T-helper 1 cell (primary cell): ENCODE measurements at regions not wholly inside any gene's neighbourhood (a gene's known extent, or its start where the extent isn't known, plus 50 kb on each side); places are given as distances from the start of the nearest gene placed in this dataset.
"Not testable (repeated sequence)": the region's sequence is repeated elsewhere in the genome, so short reads cannot be mapped to it uniquely, and the experiment has no call there.

Source experiments
- DNase-seq, 5 donors: peaks; one replicate each; pipeline ENCODE4 v3.0.0-alpha.2; 2012 to 2020

DNA sequence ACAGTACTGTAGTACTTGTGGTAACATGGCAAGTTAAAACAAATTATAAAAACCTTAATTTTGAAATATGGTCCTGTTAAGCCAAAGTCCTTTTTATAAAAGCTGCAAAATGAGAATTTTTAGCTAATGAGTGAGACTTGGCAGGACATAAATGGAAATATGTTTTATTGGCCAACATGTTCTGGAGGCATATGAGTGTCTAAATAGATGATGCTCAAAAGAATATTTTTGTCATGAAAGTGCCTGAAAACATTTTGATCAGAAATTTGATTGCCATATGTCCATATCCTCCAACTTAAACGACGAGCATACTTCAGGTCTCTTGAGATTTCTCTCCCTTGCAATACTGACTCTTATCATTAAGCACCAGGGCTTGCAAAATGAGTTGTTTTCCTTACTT, 972.6 kb downstream of the TMTC2 start:
- no peak for DNase-seq

GRCh38 chr12:83656004-83656403, 969.3 kb downstream of the TMTC2 start:
- no peak for DNase-seq

DNA sequence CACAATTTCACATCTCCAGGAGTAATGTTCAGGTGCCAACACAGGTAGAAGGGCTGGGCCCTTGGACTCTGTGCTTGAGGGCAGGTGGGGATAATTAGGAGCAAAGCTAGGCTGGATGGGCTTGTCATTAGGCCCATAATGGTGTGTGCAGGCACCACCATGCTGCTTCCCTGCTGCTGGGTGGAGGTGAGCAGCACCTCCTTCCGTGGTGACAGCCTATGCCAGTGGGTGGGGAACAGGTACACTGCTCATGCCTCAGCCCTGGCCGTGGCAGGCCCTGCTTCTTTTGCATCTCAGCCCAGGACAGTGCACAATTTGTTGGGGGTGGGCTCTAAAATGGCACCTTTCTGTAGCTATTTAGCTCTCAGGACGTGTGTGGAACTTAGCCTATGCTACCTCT, 955.5 kb downstream of the TMTC2 start:
- no peak for DNase-seq

DNA sequence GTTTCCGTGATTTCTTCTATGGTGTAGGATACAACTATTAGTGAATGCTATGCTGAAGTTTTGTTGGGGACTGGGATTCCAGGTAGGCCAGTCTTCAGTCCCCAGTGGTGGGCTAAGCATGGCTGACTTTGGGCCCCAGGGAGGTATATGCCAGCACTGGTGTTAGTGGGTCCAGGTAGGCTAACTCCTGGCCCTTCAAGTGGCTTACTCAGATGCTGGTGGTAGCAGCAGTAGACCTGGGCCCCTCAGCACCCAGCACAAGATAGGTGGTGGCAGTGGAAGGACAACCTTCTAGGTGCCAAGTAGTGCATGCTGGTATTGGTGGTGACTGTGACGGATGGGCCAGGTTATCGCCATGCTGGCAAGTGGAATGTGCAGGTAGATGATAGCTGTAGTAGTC, 955.1 kb downstream of the TMTC2 start:
- no peak for DNase-seq

DNA sequence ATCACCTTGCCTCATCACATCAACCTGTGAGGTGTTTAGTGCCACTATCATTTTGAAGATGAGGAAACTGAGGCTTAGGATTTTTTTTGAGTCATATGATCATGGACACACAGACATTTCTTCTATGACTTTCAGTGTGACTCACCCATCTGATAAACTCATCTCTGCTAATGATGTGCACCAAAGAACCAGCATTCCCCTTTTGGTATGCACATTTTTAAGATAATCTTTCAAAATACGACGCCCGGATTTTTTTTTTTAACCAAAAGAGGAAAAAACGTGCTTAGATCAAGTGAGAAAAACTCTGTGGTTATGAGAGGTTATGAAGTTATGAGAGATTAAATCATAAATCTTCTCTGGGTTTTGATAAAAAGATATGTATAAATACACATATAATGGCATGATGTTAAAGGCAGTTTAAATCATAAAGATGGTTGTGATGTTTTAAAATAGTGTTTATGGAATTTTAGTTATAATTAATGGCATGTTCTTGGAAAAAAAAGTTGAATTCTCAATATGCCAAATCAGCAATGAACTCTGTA, 948.1 kb downstream of the TMTC2 start:
- no peak for DNase-seq

DNA sequence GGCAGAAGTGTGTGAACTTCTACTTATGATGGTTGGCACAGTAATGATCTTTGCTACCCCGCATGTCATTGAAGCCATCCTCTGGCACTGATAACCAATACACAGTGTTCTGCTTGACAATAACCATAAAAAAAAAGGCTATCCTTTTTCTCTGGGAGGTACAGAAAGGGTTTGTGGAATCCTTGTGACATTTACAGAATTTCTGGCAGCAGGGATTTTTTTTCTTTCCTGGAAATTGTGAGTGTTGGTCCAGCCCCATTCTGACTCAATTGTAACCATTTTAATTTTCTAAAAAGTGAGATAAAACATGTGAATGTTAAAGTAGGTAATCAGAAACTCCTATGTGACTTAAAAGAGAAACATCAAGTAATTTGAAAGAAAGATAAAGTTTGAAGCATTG, 943.8 kb downstream of the TMTC2 start:
- DNase-seq: no peak

- DNase-seq: no peak
Measured at GRCh38 chr12:83629931-83630330, 943.2 kb downstream of the TMTC2 start.

GRCh38 chr12:83622205-83622604, 935.5 kb downstream of the TMTC2 start:
- DNase-seq: no peak

DNA sequence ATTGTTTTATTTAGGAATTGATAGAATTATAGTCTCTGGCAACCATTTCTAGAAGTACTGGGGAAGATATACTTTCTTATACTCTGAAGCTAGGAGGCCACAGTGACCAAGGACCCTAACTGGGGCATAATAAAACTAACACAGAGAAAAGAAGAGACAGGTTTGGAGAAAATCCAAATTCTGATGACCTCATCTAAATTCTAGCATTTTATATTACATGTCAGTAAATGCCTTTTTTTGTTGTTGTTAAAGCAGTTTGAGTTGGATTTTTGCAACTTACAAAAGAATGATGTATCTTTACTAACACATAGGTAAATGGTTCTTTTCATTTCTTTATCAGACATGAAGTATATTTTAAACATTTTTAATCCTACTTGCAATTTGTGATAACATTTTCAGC, 933.3 kb downstream of the TMTC2 start:
- no peak for DNase-seq

- no peak for DNase-seq
Measured at GRCh38 chr12:83615152-83615551, 928.4 kb downstream of the TMTC2 start.

- no peak for DNase-seq
Measured at GRCh38 chr12:83613586-83614110, 926.9 kb downstream of the TMTC2 start.

DNA sequence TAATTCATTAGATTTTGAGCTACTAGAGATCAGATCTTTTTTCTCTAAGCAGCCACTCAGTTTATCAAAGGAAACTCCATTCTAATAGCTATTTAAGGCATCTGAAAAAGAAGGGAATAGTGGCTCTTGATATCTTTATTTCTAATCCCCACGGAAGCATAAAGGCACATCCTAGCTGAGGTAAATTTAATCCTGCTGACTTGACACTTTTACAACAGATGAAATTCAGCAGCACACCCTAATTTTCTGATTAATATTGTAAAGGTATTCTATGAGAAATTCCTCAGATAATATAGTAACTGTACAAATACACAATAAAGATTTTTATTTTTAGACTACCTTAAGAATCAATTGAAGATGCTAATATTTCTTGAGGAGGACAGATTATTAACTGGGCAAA, 916.4 kb downstream of the TMTC2 start:
- DNase-seq: no peak

DNA sequence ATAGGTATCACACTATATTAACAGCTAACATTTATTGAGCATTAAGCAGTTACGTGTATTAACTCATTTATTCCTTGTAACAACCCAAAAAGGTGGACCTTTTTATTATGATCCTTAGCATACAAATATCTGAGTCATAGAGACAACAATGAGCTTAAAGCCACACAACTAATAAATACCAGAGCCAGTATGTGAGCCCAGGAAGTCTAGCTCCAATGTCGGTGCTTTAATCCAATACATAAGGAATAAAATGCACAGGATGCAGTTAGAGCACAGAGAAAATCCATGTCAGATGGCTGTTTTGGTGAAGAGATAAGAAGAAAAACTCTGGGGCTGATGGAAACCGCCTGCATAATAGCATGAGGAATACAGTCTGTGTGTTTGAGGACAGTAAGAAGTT, 888.6 kb downstream of the TMTC2 start:
- no peak for DNase-seq

GRCh38 chr12:83574142-83574541, 887.4 kb downstream of the TMTC2 start:
- no peak for DNase-seq

DNA sequence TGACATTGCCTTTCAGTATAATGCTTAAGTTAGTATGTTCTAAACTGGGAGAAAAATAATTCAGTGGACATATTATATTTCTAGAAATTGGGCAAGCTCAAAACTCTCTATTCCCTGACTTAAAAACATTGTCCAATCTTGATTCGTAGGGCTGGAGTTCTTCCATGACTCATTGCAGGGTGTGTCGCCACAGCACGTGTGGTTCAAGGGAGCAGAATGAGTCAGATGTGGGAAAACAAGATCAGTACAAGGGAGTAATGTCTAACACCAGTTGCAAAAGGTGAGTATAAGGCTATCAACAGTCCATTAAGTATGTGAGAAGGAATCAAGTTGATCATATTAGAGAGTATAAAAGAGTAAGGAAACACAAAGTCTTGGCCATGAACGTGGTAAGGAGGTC, 887.0 kb downstream of the TMTC2 start:
- no peak for DNase-seq

- DNase-seq: no peak
Measured at GRCh38 chr12:83559650-83560049, 872.9 kb downstream of the TMTC2 start.

DNA sequence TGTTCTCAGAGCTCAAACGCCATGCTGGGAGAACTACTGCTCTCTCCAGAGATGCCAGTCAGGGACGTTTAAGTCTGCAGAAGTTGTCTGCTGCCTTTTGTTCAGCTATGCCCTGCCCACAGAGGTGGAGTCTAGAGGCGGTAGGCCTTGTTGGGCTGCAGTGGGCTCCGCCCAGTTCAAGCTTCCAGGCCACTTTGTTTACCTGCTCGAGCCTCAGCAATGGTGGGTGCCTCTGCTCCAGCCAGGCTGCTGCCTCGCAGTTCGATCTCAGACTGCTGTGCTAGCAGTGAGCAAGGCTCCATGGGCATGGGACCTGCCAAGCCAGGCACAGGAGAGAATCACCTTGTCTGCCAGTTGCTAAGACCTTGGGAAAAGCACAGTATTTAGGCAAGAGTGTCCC, 869.3 kb downstream of the TMTC2 start:
- not testable (repeated sequence) for DNase-seq

- DNase-seq: no peak
Measured at GRCh38 chr12:83541446-83541845, 854.7 kb downstream of the TMTC2 start.

GRCh38 chr12:83538361-83538965, 851.8 kb downstream of the TMTC2 start:
- no peak for DNase-seq

- no peak for DNase-seq
Measured at GRCh38 chr12:83537428-83538053, 850.8 kb downstream of the TMTC2 start.

DNA sequence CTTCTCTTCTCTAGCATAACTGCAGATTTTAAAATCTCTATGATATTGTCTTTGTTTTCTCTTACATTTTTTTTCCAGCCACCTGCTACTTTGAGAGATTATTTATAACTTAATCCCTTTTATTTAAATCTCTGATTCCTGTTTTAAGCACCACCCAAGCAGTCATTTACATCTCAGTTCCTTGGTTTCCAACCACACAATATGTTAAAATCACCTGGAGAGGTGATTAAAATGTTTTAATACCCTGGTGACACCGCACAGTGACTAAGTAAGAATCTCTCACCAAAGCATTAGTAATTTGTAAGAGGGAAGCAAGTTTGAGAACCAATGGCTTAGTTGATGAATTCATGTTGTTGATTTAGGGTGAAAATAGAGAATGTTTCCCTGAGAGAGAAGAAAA, 849.8 kb downstream of the TMTC2 start:
- DNase-seq: no peak

DNA sequence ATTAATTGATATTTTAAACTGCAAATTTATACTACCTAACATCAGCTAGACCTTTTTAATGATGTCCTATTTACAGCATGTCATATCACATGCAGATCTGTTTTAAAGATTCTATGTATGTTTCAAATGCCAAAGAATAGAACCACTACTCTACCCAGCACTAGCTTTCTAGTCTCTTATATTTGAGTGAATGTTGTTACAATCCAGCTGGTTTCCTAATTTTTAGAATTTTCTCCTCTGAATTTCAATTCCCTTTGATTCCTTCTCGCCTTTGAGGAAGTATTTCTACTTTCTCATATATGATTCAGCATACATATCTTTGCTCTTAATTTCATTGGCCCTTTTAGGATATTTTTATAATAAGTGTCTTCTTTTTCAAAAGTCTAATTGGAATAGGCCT, 841.9 kb downstream of the TMTC2 start:
- DNase-seq: no peak

DNA sequence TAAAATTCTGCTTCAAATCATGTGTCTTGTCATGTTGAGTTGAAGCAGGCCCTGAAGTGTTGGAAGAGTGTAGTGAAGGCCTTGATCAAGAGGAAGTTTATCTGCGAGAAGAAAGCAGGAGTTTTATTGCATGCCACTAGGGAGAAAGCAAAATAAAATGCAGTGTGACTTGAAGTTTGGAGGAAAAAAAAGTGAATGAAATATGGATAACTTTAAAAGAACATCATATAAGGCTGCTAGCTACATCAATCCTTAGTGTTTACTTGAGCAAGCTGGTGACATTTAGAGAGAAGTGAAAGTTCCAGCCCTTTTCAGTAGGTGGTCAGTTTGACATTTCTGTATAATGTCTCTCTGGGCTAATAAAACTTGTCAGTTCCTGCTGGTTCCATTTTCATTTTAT, 841.1 kb downstream of the TMTC2 start:
- no peak for DNase-seq

DNA sequence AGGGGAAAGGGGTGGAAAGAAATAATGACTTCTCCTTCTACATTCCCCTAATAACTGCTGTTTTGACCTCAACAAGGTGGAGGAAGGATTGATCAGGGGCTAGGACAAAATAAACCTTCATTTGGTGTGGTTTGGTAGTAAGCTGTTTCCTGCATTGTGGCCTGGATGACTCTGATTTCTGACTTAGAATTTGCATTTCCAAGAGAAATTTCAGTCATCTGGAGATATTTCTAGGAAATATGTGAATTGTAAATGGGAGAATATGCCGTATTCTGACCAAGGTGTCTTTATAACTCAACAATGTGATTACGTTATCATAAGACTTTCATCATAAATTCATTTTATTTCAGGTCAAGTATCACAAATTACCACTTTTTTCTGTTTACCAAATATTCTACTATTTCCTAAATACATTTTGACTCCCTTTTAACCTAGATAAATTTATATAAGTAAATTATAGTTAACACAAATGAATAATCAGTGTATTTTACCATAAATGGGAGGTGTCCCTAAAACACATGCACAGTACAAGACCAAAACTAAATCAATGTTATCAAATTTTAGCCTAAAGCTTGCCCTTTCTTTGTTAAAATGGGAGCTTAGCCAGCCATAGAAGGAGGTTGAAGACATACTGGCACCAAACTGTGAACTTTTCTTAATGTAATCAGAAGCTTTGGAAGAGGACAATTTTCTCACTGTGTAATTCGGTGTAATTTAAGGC, 828.8 kb downstream of the TMTC2 start:
- DNase-seq: no peak
